HG03196 (cell line): ENCODE measurements at regions not wholly inside any gene's neighbourhood (a gene's known extent, or its start where the extent isn't known, plus 50 kb on each side); places are given as distances from the start of the nearest gene placed in this dataset.
"Not testable (repeated sequence)": the region's sequence is repeated elsewhere in the genome, so short reads cannot be mapped to it uniquely, and the experiment has no call there.

Source experiments
- ATAC-seq: cut with Tn5 transposase; IDR thresholded peaks from one replicate; pipeline ENCODE4 v1.9.1; 2021; ENCODE audit not compliant: unreplicated experiment

DNA sequence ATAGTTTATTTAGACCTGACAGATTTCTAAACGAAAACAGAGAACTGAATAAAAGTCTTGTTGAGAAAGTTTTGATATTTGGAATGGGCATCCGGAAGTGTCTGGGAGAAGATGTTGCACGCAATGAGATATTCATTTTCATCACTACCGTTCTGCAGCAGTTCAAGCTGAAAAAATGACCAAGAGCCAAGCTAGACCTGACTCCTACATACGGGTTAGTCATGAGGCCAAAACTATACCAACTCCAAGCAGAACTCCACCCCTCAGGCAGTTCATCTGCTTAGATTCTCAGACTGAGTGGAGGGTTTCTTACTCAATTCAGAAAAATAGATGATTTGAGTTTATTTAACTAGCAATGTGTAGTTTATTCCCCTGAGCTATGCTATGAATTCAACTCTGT, 95.4 kb upstream of the ANXA1 start:
- no peak for ATAC-seq

DNA sequence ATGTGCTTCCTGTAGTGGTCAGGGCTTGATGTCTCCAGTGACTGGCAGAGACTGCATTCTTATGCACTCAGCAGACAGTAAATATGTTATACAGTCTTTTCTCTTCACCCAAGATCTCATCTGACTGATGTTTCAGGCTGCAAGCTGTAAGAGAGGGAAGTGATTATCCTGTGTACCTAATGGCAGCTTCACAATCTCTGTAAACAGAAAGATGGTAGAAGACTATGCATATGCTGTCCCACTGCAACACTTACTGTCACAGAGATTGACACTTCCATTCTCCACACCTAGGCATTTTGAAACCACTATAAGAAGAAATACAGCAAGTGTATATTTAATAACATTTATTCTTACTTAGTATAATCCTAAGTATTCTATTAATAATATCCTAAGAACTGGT, 97.6 kb upstream of the ANXA1 start:
- ATAC-seq: no peak

DNA sequence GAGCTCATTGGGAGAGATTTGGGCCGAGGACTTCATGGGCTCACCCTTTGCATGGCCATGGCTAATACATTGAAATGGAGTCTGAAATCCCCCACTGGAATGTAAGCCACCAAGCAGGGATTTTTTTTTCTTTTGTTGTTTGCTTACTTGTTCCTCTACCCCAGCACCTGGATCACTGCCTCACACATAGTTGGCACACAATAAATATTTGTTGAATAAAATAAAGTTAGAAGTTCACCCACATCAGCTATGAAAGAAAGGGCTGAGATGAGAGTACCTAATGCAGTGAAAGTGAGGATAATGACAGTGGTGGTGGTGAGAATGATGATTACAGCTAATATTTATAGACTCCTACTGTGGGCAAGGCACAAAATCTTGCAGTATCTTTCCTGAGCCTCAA, 98.1 kb upstream of the ANXA1 start:
- ATAC-seq: no peak

DNA sequence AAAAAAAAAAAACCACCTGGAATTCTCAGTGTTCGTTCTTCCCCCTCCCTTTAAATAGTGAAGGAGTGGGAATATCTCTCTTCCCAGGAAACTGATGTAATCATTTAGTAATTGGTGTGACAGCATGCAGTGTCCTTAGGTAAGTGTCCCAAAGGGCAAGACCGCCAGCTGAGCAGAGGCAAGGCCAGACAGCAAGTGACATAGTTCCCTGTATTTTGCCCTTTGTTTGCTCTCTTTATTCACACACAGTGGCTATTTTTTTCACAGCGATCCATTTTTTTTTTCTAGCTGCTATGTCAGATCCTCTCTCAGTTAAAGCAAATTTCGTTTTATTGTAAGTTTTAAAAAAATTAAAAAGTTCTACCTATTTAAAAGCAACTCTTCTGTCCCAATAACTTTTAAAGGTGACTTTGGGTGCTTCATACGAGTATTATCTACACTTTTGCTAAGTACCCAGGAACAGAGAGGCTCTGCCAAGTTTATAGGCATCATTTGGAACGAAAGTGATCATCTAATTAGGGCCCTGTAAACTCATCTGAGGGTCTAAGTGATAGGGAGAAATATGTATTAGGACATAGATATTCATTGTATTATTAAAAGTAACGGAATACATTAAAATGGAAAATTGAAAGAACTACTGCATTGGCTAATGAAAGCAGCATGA, 98.2 kb upstream of the ALDH1A1 start:
- ATAC-seq: no peak

DNA sequence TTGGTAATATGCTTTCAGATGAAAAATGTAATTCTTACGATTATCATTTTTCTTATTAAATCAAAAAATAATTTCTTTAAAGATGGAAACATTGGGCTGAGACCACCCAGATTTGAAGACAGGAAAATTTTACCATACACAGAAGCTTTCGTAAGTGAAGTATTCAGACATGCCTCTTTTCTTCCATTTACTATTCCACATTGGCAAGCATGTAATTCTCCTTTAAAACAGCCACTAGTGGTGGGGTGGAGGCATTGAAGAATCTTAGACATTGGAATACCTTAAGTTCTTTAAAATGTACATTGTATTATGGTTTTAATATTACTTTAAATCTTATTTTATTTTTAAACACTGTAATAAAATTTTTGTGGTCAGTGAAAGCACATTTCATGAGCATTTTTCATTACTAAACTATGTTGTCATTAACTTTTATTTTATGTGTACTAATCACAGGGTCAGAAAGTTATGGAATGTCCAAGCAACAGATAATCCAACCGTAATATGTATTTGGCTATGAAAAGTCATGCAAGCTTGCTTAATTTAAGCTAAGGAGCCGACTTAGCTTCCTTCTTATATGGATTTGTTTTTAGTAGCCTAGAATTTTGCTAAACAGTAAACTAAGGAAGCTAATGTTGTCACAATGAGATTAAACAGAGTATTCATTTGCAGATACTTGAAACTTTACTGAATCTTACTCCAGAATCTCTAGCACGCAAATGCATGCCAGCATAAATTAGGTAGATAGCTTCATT, 97.4 kb upstream of the ALDH1A1 start:
- ATAC-seq: no peak

DNA sequence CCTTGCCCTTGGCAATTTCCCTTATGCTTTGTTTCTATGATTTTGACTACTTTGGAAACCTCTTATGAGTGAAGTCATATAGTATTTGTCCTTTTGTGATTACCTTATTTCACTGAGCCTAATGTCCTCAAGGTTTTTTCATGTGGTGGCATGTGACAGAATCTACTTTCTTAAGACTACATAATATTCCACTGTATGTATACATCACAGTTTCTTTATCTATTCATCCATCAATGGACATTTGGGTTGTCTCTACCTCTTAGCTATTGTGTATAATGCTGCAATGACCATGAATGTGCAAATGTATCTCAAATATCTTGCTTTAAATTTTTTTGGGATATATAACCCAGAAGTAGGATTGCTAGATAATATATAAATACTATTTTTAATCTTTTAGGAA, 96.4 kb upstream of the ALDH1A1 start:
- no peak for ATAC-seq

DNA sequence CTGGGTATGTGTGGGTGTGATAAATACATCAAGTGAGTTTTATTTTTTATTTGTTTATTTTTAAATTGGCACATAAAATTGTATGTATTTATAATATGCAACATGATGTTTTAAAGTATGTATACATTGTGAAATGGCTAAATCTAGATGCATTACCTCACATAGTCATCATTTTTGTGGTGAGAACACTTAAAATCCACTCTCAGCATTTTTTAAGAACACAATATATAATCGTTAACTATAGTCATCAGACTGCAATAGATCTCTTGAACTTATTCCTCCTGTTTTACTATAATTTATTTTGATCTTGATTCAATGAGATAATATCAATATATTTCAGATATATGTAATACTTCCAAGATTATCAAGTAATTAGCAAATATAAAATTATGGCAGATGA, 93.9 kb upstream of the ALDH1A1 start:
- no peak for ATAC-seq

DNA sequence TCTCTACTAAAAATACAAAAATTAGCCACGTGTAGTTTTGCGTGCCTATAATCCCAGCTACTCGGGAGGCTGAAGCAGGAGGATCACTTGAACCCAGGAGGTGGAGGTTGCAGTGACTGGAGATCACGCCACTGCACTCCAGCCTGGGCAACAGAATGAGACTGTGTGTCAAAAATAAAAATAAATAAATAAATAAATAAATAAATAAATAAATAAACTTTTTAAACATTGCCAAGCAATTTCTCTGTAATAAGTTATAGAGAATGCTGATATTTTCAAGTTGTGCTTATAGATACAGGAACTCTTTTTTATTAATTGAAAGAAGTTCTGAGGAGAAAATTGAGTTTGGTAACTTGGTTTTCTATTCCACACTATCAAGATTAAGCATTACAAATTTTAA, 91.9 kb upstream of the ALDH1A1 start:
- ATAC-seq: not testable (repeated sequence)

DNA sequence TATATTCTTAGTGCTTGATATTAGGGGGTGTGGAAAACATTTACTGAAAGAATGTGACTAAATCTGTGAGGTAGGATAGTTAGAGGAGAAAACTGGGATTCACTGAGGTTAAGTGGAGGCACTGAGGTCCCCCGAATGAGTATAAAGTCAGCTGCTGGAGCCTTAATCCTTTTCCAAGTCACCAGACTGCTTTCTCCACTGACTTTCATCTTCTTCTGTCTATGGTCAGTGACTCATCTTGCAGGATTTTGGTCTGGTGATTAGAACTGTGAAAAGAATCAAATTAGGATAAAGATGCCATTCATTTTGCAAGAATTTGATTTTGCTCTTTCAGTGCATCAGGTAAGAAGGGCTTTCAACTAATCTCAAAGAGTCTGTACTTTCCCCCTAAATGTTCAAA, 89.3 kb upstream of the ALDH1A1 start:
- ATAC-seq: no peak

DNA sequence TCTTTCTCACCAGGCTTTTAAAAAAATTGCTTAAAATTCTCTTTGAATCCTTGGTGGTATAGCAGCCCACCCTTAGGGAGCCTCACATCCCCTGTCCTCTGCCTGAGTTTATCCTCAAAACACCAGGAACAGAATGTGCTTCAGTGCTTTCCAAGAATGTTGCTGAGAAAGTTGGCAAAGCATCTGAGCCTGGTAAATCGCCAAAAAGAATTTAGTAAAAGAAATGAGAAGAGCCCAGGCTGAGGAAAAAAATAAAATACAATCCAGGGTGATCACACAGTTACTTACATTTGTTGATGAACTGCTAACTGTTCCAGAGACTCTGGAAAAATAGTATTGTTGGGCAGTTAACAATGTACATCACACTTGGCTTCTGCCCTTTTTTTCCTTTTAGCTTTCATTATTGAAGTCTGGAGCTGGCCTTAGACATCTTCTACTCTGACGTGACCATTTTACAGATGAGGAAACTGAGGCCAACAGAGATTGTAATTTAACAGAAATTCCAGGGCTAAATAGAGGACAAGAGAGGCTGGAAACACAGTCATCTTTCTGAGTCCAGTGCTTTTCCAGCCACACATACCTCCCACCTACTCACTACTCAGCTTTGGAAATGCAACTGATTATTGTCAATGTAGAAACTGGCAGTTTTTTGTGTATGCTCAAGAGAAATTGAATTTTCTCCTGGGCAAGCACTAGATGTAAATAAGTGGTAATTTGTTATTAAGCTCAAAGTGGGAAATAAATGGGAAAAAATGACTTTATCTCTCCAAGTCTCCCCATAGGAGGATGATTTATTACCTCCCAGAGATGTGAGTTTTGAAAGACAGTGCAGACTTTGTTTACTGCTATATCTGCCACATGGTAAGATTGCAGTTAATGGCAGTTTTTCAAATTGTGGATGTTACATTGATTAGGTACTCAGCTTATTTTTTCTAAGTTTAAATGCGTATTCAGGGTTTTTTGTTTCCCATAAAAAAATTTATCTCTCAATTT, 86.7 kb upstream of the ALDH1A1 start:
- ATAC-seq: no peak

DNA sequence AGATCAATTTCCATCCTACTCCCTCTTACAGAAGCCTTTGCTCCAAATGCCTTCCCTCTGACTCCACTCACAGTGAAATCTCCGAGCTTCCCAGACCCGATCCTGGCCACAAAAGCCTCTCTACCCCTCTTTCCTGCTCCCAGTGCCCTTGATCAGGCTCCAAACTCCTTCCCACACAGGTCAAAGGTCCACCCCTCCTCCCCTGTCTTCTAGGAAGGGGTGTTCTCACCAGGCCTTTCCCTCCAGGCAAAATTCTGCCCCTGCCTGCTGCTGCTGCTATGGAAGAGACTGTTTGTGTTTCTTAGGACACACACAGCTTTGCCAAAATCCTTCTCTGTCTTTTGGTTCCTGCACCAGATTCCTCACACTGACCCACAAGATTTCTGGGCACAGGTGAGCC, 85.8 kb upstream of the ALDH1A1 start:
- ATAC-seq: no peak

DNA sequence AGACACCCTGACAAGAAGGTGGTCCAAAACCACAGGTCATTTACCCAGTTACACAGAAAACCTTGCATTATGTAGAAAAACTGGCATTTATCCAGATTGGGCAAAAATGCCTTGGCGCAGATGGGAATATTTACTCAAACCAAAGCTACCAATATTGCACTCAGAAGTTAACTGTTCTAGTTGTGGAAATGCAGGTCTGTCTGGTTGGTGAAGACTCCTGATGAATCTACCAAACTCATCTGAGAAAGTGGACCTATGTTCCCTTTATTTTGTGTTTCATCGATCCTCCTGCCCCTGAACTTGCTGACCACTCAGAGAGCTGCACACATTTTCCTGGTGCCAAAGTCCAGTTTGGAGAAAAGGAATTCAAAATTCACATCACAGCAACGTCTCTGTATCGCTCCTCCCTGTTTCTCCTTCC, 85.2 kb upstream of the ALDH1A1 start:
- no peak for ATAC-seq

DNA sequence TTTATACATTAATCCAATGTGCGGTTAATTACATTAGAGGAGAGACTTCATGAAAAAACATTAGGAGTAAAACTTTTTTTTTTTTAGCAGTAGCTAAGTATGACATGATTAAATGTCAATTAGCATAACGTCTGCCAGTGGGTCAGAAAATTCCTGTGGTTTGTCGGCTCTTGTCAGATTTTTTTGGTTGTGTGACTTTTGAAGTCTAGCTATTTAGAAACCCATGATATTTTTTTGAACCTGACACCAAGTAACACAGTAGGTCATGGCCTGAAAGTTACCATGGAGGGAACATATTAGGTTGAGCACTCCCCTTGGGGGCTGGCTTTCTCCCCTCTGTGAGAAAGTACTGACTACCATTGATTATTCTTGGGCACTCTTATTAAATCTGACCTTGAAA, 84.8 kb upstream of the ALDH1A1 start:
- ATAC-seq: no peak

DNA sequence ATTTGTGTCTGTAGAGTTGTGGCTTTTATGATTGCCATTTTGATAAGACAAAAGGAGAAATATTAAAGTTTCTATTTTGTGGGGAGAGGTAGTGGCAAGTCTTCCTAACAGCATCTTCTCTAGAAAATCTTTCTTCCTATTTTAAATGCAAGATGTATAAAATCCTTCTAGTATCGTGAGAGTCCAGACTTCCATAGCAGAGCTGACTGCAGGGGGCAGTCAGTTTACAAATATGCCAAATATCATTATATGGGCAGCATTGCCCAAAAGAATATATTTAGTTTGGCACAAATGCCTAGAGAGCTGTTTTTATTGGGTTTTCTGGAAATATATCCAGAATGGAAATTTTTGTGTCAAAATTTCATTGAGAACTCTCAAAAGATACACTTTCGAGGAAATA, 82.1 kb upstream of the ALDH1A1 start:
- ATAC-seq: no peak

DNA sequence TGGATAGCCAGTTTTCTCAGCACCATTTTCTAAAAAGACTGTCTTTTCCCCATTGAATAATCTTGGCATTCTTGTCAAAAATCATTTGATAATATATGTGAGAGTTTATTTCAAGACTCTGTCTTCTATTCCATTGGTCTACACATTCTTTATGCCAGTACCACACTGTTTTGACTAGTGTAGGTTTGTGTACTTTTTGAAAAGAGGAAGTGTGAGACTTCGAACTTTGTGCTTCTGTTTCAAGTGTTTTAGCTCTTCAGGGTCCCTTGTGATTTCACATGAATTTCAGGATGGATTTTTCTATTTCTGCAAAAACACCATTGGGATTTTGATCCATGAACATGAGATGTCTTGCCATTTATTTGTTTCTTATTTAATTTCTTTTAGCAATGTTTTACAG, 78.5 kb upstream of the ALDH1A1 start:
- ATAC-seq: no peak

DNA sequence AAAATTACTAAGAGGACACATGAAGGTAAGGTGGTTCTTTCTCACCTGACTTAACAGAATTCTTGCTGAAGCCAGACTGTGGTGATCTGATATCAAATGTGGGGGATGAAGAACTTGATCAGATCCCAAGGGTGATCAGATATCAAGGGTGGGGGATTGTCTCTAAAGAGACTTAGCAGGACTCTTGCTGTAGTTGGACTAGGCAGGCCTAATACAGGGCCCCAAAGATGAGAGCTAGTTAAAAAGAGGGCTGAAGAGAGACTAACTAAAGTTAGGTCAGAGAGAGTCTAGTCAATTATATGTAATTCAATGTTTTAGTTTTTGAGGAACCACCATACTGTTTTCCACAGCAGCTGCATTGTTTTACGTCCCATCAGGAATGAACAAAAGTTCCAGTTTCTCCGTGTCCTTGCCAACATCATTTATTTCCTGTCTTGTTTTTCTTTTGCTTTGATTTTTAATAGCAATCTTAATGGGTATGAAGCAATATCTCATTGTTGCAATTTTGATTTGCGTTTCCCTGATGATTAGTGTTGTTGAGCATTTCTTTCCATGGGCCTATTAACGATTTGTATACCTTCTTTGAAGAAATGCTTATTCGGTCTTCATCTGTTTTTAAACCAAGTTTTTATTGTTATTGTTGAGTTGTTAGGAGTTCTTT, 77.6 kb upstream of the ALDH1A1 start:
- ATAC-seq: no peak

DNA sequence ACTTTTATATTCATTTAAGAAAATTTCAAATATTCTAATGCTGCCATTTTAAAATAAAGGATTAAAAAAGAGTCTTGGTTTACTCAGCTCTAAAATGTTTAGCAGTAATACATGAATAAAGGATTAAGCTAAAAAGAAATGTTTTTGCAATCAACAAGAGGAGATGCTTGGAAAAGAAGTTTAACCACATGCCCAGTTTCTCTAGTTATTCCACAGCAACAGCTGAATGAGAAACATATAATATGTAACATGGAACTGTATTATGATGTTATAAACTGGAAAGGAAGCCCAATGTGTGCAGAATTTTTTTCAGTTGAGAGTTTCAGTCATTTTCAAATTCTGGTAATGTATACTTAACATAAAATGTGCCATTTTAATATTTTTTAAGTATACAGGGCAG, 76.5 kb upstream of the ALDH1A1 start:
- no peak for ATAC-seq

DNA sequence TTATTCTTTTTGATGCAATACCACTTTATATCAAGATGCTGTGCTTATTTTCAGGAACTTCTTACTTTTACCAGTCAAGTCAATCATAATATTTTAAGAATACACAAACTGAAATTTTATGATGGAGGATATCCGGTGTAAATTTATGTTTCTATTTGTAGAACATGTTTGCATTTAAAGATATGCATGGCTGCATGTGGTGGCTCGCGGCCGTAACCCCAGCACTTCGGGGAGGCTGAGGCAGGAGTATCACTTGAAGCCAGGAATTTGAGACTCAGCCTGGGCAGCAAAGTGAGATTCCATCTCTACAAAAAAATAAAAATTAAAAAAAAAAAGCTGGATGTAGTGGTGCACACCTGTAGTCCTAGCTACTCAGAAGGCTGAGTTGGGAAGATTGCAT, 73.5 kb upstream of the ALDH1A1 start:
- no peak for ATAC-seq

DNA sequence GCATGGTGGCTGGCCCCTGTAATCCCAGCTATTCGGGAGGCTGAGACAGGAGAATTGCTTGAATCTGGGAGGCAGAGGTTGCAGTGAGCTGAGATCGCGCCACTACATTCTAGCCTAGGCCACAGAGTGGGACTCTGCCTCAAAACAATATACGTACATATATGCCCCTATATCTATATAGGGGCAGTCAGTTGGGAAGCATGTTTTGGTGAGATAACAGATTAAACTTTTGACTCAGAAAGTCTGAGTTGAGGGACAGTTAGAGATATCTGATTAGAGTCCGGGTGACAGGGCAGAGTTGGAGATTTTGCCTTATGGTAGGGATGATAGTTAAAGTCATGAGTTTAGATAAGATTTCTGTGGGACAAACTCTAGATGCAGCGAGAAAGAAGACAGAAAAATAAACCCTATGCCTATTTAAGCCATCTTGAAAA, 71.8 kb upstream of the ALDH1A1 start:
- ATAC-seq: no peak

DNA sequence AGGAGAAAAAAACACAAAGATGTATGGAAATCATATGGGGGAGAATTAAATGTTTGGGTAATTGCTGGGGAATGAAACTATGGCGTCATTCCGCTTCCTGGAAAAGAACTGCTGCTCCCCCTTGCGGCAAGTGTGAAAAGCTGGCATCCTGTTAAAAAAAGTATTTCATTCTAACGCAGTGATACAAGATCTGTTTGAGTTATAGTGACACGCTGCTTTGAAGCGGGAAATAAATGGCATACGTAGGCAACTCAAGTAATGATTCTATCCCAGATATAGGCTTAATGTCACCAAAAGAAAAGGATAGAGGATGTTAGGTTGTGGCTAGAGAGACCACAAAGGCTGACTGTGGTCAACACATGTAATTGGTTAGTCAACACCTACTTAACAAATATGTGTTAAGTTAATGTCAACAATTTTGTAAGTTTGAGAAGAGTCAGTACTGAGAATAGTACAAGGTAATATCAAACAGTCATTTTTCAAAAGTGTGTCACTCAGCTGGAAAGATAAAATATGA, 70.2 kb upstream of the ALDH1A1 start:
- ATAC-seq: peak; percentile 60

DNA sequence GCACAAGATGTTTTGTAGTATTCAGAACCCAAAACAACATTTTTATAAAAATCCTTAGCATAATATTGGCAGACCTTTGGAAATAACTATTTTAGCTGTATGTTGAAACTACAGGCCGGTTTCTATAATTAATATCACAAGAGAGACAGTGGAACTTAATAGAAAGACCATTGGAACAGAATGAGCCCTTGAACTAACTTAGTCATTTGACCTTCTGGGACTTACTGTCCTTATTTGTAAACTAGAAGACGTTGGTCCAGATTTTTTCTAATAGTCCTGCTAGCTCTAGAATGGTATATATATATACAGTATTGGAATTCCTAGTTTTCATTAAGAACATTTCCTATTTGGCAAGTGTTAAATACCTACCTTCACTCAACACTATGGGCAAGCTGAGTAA, 69.5 kb upstream of the ALDH1A1 start:
- ATAC-seq: no peak
